Nephron (organoid): ENCODE measurements at regions not wholly inside any gene's neighbourhood (a gene's known extent, or its start where the extent isn't known, plus 50 kb on each side); places are given as distances from the start of the nearest gene placed in this dataset.
A peak's percentile ranks its signal among the peaks of the same experiment; 100 is the strongest.

ENCODE experiments used
- H3K27ac Mint-ChIP-seq, 3 experiments: 2 replicates each; pipeline ENCODE4 v1.8.0; 2020; ENCODE audit warnings: mixed read lengths in 3 of 3, mild to moderate bottlenecking in 2 of 3, moderate library complexity in 1 of 3
- H3K27me3 Mint-ChIP-seq: 2 replicates; pipeline ENCODE4 v1.8.0; 2021; ENCODE audit warnings: low read depth, mild to moderate bottlenecking, moderate library complexity, mixed read lengths
- H3K36me3 Mint-ChIP-seq: 2 replicates; pipeline ENCODE4 v1.8.0; 2020; ENCODE audit warnings: low read depth, mixed read lengths
- H3K4me1 Mint-ChIP-seq: 2 replicates; pipeline ENCODE4 v1.8.0; 2020; ENCODE audit warnings: mixed read lengths
- H3K4me3 Mint-ChIP-seq, 3 experiments: 2 replicates each; pipeline ENCODE4 v1.8.0; 2020; ENCODE audit warnings: mild to moderate bottlenecking in 3 of 3, mixed read lengths in 3 of 3, moderate library complexity in 2 of 3
- H3K9me3 Mint-ChIP-seq: 2 replicates; pipeline ENCODE4 v1.8.0; 2020; ENCODE audit warnings: mixed read lengths
- CTCF ChIP-seq, 3 experiments: fragments of 200-600 bp; sonication (generic); IDR thresholded peaks; one replicate each; pipeline ENCODE4 v1.5.0; 2021; ENCODE audit warnings: antibody characterized with exemption in 3 of 3; ENCODE audit not compliant: unreplicated experiment in 3 of 3

GRCh38 chr1:192896376-192896775 lies 87.5 kb downstream of the RGS2 start:
- Mint-ChIP-seq H3K27me3 (no peaks in the 10 kb centered on the region), H3K36me3 (no peaks in the 10 kb centered on the region), H3K9me3 (no peaks in the 10 kb centered on the region), H3K4me3 (no peak overlapping the region), H3K4me1 (peaks cover 28% of the 10 kb centered on the region), H3K27ac (no peak overlapping the region)
- no peak for TF ChIP-seq CTCF (IDR thresholded peaks at IDR 0.05; ENCODE audit: unreplicated experiment in 3 of 3)

- Mint-ChIP-seq H3K9me3 (no peaks in the 10 kb centered on the region), H3K4me3 (no peak overlapping the region), H3K27me3 (no peaks in the 10 kb centered on the region), H3K4me1 (peaks cover 37% of the 10 kb centered on the region), H3K36me3 (no peaks in the 10 kb centered on the region), H3K27ac (no peak overlapping the region)
- TF ChIP-seq CTCF (IDR thresholded peaks at IDR 0.05; ENCODE audit: unreplicated experiment in 3 of 3): no peak
These were observed 92.7 kb downstream of the RGS2 start for GRCh38 chr1:192901500-192901899.

- Mint-ChIP-seq H3K4me1 (peaks cover 34% of the 10 kb centered on the region), H3K27ac (peak overlapping the region in 1 of 3 experiments; percentile 52), H3K27me3 (no peaks in the 10 kb centered on the region), H3K4me3 (no peak overlapping the region), H3K9me3 (no peaks in the 10 kb centered on the region), H3K36me3 (no peaks in the 10 kb centered on the region)
- TF ChIP-seq CTCF (IDR thresholded peaks at IDR 0.05; ENCODE audit: unreplicated experiment in 3 of 3): no peak
These were observed 94.3 kb downstream of the RGS2 start for GRCh38 chr1:192903142-192903541.

- Mint-ChIP-seq H3K4me1 (peaks cover 34% of the 10 kb centered on the region), H3K27ac (peak overlapping the region in 1 of 3 experiments; percentile 57), H3K9me3 (peaks cover 3% of the 10 kb centered on the region), H3K4me3 (no peak overlapping the region), H3K27me3 (no peaks in the 10 kb centered on the region), H3K36me3 (no peaks in the 10 kb centered on the region)
- no peak for TF ChIP-seq CTCF (IDR thresholded peaks at IDR 0.05; ENCODE audit: unreplicated experiment in 3 of 3)
These were observed 95.6 kb downstream of the RGS2 start for GRCh38 chr1:192904438-192904895.

- no peak for TF ChIP-seq CTCF (IDR thresholded peaks at IDR 0.05; ENCODE audit: unreplicated experiment in 3 of 3)
- Mint-ChIP-seq H3K27ac (no peak overlapping the region), H3K4me1 (peaks cover 34% of the 10 kb centered on the region), H3K36me3 (no peaks in the 10 kb centered on the region), H3K9me3 (peaks cover 3% of the 10 kb centered on the region), H3K27me3 (no peaks in the 10 kb centered on the region), H3K4me3 (no peak overlapping the region)
These were observed 96.2 kb downstream of the RGS2 start for GRCh38 chr1:192905049-192905448.

- H3K27ac Mint-ChIP-seq: no peak overlapping the region
- no peak for TF ChIP-seq CTCF (IDR thresholded peaks at IDR 0.05; ENCODE audit: unreplicated experiment in 3 of 3)
- H3K9me3 Mint-ChIP-seq: peaks cover 6% of the 10 kb centered on the region
- H3K36me3 Mint-ChIP-seq: no peaks in the 10 kb centered on the region
- peaks cover 36% of the 10 kb centered on the region for H3K4me1 Mint-ChIP-seq
- H3K4me3 Mint-ChIP-seq: no peak overlapping the region
- no peaks in the 10 kb centered on the region for H3K27me3 Mint-ChIP-seq
These were observed 97.5 kb downstream of the RGS2 start for GRCh38 chr1:192906334-192906733.
